CD4-positive, alpha-beta T cell treated with Interferon alpha-2 for 1 hour (primary cell): ENCODE measurements at regions not wholly inside any gene's neighbourhood (a gene's known extent, or its start where the extent isn't known, plus 50 kb on each side); places are given as distances from the start of the nearest gene placed in this dataset.

ENCODE experiments used
- DNase-seq, 2 donors: peaks; one replicate each; pipeline ENCODE4 v3.0.0-alpha.2; 2020 to 2022

DNA sequence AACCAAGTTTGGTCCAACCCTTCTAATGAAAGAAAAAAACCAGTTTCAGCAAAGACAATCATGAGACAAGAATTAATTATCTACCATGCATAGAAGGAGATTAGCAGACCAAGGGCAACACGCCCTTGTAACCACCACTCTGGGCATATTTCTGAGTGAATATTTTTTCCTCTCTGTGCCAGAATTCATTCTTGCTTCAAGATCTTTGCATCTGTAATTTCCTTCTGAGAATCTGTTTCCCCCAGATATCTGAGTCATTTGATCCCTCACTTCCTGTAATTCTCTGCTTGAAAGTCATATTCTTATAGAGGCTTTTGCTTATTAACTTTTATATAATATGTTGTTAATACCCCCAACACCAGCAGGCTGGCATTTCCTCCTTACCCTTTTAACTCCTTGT lies 243.7 kb downstream of the SLC16A7 start:
- DNase-seq: no peak

DNA sequence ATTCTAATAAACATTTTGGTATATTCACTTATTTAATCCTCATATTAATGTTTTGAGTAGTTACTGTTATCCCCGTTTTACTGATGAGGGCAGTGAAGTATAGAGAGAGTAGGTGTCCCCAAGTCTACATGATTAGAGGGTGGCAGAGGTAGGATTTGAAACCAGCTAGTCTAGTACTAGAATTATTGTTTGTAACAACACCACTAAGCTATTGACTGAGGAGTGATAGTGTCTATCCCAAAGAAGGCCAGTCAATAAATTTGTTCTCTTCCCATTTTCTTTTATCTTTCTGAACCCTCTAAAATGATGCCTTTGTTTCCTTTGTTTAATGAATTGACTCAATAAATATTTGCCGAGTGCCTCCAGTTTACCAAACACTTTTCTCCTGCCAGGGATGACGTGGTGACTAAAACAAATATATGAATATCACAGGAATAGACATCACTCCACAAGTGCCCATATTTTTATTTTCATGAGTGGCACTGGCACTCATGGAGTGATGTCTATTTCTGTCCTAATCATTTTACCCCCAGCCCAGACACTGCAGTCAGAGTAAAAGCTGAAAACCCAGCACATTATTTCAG lies 247.5 kb downstream of the SLC16A7 start:
- DNase-seq: no peak

DNA sequence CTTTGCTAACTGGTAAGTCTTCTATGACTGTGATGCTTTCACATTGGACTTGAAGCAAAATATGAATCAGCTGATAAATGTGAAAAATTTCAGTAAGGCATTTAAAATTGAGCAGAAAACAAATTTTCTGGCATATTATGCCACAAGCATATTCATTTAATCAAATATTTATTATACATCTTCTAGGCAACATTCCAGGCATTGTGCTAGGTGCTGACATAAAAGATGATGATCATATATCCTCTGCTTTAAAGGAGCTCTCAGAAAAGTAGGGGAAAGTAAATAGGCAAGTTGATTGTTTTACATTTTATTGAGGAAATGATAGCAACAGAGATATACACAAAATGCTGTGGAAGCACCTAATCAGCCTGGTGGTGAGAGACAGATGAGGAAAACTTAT lies 248.9 kb downstream of the SLC16A7 start:
- no peak for DNase-seq

DNA sequence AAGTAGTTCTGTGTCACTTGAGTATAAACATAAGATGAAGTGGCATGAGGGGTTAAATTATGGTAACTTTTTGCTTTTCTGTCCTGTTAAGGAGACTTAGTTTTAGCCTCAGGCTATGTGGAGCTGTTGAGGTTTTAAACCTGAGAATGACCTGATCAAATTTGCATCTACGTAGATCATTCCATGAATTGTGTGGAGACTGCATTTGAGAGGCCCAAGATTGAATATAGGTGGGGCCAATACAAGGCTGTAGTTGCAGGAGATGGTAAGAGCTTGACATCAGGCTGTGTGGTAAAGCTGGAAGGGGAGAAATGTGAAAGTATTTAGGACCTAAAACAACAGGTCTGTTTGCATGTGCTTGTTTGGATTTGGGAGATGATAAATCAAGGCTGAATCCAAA lies 249.5 kb downstream of the SLC16A7 start:
- DNase-seq: no peak

DNA sequence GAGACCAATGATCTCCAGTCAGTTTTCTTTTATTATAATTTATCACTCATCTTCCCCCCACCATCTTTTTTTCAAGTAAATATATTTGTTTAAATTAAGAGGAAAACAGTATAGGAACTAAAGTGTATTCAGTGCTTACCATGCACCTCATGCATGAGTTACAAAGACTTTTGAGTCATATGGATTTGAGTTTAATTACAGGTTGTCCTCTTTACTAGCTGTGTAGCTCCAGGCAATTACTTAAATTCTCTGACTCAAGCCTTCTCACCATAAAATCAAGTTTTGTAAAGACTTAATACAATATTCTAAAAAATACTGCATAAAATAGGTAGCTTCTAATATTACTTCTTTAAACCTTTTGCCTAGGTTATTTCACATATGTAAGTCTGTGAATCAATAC lies 251.3 kb downstream of the SLC16A7 start:
- no peak for DNase-seq

DNA sequence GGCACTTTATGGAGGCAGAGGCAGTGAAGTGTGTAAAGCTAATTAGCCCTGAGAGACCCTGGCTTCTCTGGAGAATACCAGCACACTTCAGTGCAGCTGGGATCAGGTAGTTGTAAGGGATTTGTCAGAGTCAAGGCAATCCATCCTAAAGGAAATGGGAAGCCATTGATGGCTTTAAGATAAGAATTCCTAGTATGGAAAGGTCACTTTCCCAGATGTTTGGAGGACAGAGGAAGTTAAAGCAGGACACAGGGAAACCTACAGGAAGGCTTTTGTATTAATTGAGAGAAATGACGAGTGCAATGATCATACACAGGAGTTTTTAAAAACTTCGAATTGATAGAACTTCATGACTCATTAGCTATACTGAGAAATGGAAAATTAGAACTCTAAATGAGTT lies 254.4 kb downstream of the SLC16A7 start:
- DNase-seq: no peak

DNA sequence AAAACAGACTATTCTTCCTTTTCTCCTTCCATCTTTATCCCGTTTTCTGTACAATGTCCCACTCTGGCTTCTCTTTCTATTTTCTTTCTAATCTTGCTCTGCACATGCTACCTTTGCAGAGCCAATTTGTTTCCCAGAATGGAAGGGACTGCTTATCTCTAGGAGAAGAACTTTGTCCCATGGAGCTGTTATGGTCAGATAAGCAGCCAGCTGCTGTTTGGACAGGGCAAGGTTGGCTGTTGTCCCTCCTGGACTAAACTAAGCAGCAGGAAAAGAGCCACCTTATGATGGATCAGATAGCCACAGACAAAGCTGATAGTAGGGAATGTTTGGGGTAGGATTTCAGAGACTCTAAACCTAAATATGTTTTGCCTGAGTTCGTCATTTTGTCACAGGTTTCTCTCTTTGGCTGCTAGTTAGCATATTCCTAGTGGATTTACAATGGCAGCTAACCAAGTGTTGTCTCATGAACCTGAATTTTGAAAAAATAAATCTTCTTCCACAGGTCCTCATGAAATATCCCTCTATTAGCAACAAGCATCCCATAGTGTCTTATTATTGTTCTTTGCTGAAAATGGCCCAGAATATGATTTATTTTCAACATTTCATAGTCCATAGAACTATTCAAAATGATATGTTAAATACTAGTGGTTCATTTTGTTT lies 262.8 kb downstream of the SLC16A7 start:
- no peak for DNase-seq

DNA sequence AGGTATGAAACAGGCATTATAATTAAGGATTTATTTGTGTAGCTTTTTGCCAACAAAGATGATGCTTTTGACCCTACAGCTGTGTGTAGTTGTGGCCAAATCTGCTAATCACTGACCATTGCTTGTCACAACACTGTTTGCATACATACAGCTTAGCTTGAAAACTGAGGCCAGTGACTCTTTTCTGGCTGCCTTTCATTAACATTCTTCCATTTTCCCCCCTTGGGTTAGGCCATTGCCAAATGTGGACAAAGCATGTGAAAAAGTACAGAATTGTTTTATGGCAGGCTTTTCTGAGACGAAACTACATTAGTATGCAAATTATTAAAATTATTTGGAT lies 263.3 kb downstream of the SLC16A7 start:
- no peak for DNase-seq

DNA sequence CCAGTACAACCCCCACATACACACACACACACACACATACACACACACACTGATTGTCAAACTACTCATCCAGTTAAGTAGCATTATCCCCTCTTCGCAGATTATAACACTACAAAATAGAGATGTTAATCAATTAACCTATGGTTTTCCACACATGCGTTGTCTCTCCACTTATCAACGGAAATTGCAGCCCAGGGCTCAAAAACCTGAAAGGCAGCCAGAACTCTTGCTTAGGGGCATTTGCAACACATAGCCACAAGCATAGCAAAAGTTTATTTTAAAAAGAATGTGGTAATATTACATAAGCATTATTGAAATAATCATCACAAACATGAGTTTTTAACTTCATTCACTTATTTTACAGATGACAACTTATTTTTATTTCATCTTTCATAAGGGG lies 265.8 kb downstream of the SLC16A7 start:
- no peak for DNase-seq

DNA sequence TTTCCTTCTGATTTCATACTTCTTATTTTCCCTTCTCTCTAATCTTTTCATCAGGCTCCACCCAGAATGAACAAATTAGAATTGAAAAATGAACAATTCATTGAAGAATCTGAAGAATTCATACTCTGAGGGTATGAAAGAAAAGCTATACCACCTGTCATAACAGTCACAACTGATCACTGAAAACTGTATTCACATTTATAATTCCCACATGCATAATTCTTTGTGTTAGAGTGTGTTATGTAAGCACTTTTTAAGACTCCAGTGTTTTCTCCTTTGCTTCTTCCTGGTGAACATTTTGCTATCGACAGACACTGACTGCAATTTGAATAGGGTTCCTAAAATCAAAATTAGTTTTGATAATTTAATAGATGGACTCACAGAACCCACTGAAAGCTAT lies 271.2 kb downstream of the SLC16A7 start:
- DNase-seq: no peak

DNA sequence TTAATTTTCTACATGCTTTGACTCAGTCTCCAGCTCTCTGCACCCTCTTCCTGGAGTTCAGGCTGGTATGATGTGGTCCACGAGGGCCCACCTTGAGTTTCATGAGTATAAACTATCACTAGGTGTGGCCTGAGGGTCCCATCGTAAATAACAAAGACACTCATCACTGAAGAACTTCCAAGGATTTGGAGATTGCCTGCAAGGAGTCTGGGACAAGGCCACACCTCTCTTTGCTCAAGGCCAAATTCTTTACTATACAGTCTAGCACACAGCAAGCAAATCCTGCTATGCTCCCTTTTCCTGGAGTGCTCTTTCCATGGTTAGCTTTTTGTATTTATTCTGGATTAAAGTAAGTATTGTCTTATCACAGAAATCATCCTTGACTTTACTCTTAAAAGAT lies 271.9 kb downstream of the SLC16A7 start:
- no peak for DNase-seq

DNA sequence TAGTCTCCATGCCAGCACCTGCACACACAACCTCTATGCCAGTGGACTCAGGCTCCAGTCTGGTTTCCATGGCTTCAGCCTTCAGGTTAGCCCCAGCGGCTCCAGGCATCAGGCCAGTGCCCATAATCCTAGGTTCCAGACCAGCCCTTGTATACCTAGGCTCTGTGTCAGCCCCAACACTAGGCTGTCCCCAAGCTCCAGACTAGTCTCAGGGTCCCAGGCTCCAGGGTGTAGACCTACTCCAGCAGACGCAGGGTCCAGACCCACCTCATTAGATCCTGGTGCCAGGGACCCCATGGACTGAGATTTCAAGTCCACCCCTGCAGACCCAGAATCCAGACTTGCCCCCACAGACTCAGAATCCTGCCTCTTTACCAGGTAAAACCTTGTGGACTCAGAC lies 275.9 kb downstream of the SLC16A7 start:
- no peak for DNase-seq

DNA sequence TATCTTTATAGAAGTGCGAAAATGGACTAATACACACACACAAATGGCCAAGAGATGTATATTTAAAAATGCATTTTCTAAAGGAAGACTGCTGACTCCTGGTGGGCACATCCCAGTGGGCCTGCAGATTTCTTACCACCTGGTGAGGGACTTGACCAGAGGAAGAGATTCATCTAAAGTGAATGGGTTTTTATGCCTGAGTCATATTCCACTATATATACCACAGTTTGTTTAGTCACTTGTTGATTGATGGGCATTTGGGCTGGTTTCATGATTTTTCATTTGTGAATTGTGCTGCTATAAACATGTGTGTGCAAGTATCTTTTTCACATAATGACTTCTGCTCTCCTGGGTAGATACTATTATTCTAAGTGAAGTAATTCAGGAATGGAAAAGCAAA lies 277.3 kb downstream of the SLC16A7 start:
- no peak for DNase-seq

DNA sequence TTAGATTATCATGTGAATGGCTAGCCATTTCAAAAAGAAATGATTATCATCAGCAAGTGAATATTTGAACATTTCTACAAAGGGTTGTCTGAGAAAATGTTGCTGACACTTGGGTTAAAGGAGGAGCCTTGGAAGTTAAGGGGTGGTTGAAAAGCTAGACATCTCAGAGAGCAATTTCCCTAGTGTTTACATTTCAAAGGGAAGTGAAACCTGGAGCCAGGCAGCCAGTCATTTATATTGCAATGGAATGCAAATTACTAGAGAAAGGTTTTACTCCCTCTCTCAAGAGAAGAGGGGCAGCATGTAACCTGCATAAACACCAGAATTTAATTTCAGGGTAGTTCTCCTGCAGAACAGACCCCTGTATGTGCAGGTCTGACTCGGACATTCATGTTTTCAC lies 279.0 kb downstream of the SLC16A7 start:
- no peak for DNase-seq

DNA sequence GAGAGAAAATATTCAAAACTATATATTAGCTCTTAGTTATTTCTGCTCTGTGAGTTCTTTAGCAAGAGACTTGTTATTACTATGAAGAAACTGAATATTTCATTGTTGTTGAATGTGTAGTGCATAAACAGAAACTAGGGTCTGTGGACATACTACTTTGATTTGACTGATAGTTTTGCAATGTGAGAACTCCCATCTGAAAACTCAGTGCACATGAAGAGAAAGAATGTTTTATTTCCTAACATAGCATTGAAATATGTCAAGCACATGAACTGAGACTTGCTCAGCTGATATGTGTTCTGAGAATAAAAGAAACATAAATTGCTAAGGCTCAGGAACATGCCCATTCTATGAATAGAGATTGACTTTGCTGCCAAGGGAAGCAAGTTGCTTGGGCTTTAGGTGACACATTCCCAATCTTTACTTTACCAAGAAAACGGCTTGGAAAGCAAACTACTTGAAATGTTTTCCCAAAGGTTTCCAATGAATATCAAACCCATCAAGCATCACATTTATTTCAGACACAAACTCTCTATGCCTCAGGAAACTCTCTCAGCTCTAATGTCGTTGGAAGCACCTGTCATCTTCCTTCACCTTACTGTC lies 290.4 kb downstream of the SLC16A7 start:
- DNase-seq: no peak

DNA sequence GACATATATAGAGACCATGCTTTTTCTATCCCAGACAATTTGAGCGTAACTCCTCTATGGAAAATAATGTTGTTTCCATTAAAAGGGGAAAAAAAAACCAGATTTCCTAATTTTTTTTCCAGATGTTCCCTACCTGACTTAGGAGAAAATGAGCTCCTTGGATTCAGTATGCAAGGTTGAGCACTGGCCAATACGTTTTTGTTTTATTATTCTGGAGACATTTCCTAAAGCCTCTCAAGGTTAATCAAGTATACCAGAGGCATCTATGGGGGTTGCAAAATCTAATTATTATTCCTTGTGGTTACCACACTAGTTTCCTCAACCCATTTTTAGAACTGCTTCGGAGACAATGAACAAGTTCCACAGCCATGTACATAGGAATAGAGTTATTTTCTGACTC lies 291.3 kb downstream of the SLC16A7 start:
- no peak for DNase-seq

DNA sequence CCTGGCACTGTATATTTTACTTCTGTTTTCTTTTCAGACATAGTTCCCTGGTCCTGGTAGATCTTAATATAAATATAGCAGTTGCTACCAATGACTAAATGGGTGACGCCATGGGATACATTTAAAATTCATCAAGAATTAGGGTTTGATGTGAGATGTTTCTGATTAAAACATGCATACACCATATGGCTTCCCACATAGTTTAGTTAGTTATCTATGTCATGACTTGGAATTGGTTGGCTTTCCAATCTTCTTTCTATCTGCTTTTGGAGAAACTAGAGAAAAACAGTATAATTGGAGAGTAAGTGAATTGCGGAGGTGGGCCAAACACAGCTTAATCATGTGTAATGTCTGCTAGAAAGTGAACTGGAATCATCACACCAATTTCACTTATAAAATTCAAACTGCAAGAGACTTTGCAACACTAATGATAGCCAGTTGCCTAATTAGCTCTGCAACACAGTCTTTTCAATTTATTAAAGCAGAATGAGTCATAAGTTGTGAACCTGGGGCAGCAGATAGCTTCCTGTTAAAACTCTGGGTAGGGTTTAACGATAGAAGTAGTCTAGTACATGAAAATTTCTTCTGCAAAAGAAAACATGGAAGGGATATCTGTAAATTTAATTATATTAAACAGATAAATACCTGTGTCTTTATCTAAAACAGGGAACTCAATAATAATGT lies 295.2 kb downstream of the SLC16A7 start:
- no peak for DNase-seq

DNA sequence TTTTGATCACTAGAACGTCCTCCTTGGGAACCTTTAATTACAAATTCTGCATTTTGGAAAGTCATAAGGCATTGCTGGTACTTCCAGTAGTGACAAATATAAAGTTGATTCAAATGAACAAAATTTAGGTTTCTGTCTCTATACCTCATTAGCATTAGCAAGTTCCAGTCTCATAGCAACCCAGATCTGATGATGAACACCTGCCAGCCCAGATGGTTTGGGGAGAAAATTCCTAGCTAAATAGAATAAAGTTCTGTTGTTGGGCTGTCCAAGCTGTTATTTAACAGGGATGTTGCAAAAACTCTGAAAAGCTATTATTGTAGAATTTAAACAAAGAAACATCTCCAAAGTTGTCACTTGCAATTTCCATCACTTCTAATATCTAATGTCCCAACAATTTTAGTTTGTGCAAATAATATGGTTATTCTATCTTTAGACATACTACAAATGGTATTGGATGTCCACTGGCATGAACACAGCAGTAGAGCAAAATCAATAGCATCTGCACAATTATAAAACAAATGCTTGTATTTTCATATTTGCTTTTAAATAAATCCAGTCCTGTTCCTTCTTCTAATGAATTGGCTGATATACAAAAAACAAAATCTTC lies 299.4 kb downstream of the SLC16A7 start:
- DNase-seq: no peak

DNA sequence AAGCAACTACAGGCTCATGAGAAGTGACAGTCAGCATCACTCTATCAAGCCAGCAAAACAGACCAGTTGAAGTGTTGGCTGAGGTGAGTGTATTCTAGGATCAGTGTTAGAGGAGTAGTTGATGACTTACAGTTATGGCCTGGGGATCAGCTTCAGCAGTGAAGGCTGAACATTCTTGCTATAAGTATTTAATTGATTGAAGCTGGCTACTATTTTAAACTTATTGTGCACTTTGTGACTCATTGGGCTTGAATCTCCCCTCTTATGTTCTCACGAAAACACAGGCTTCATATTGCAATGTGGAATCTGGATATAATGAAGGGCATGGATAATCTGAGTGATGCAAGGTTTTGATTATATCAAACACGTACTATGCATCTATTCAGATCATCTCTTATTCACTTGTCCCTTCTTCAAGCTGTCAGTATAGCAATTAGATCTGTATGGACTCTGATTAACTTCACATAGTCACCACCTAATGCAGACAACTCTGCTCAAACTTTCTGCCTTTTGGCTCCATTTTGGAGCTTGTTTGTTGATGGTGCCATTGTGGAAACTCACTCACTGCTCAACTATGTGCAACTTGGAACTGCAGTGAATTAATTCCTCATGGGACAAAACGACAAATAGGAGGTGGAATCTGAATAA lies 309.2 kb downstream of the SLC16A7 start:
- DNase-seq: no peak

DNA sequence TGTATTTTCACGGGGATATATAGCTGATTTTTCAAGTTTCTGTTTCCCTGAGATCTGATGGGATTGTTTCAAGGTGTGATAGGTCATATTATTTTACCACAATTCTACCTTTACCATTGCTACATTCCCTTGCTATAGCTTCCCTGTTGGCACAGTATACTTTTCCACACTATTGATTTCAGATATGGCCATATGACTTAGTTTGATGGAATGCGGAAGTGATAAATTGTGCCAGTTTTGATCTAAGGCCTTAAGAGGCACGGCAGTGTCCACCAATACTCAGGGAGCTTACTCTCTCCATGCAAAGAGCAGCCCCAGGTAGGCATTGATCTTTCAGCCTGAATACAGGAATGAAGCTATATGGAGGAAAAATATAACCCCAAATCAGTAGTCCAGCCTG lies 315.7 kb downstream of the SLC16A7 start:
- no peak for DNase-seq

DNA sequence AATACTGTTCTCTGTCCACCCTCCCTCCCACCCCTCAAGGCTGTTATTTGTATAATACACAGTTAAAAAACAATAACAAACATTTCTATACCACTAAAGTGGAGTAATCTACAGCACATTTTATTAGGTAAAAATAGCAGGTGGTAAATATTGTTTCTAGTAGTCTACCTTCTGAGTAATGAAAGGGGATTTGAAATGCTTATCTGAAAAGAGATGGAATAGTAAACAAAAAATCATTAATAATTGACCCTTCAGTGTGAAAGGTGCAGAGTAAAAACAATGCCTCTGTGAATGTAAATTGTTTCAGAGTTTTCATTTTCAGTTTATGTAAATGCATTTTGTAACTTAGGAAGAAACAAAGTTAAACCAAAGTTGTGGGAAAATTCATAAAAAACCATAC lies 321.2 kb downstream of the SLC16A7 start:
- DNase-seq: no peak

DNA sequence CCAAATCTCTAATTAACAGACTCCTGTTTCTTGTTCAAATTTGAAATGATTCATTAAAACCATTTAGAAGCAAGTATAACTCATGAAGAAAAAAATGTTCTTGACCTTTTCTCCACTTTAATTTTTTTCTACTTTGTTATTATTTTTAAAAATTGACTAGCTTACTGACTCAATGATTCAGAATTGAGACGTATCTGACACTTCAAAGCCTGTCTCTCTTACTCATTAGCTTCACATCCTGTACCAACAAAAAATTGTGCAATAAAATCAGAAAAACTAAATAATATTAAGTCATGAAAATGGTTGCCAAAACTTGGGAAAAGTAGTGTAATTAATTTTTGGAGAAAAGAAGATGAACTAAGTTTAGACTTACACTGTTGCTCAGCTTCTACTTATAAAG lies 331.2 kb downstream of the SLC16A7 start:
- no peak for DNase-seq

DNA sequence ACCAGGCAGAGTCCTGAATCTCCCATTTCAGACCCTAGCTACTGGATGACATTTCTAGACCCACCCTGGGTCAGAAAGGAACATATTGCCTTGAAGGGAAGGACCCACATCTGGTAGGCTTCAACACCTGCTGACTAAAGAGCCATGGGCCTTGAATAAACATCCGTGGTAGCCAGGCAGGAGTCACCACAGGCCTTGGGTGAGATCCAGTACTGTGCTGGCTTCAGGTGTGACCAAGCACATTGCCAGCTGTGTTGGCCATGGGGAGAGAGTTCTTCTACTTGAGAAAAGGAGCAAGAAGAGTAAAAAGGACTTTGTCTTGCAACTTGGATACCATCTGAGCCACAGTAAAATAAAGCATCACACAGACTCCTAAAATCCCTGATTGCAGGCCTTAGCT lies 332.6 kb downstream of the SLC16A7 start:
- DNase-seq: no peak
